ENCODE measurements at regions not wholly inside any gene's neighbourhood (a gene's known extent, or its start where the extent isn't known, plus 50 kb on each side); places are given as distances from the start of the nearest gene placed in this dataset.

GRCh38 chr11:32279672-32280071 lies 155.7 kb downstream of the WT1 start:
- TF ChIP-seq CTCF (IDR thresholded peaks at IDR 0.05; ENCODE audit: low read depth, low read length), result peak; percentile 16
- DNase-seq (ENCODE audit: low read depth in 2 of 2), result no peak
- H3K4me3 ChIP-seq (replicated peaks in 1 of 2; ENCODE audit: low read depth in 2 of 2, low read length in 2 of 2), result no peak overlapping the region

- H3K4me3 ChIP-seq (replicated peaks in 1 of 2; ENCODE audit: low read depth in 2 of 2, low read length in 2 of 2), result no peak overlapping the region
- TF ChIP-seq CTCF (IDR thresholded peaks at IDR 0.05; ENCODE audit: low read depth, low read length), result no peak
- DNase-seq (ENCODE audit: low read depth in 2 of 2), result no peak
Measured at GRCh38 chr11:32280339-32280738, 155.0 kb downstream of the WT1 start.

GRCh38 chr11:32288276-32288675 lies 147.1 kb downstream of the WT1 start:
- no peak overlapping the region for H3K4me3 ChIP-seq (replicated peaks in 1 of 2; ENCODE audit: low read depth in 2 of 2, low read length in 2 of 2)
- no peak for DNase-seq (ENCODE audit: low read depth in 2 of 2)
- TF ChIP-seq CTCF (IDR thresholded peaks at IDR 0.05; ENCODE audit: low read depth, low read length), result no peak

GRCh38 chr11:32289701-32290100 lies 145.6 kb downstream of the WT1 start:
- no peak overlapping the region for H3K4me3 ChIP-seq (replicated peaks in 1 of 2; ENCODE audit: low read depth in 2 of 2, low read length in 2 of 2)
- TF ChIP-seq CTCF (IDR thresholded peaks at IDR 0.05; ENCODE audit: low read depth, low read length), result no peak
- DNase-seq (ENCODE audit: low read depth in 2 of 2), result no peak

- no peak for DNase-seq (ENCODE audit: low read depth in 2 of 2)
- H3K4me3 ChIP-seq (replicated peaks in 1 of 2; ENCODE audit: low read depth in 2 of 2, low read length in 2 of 2), result no peak overlapping the region
- TF ChIP-seq CTCF (IDR thresholded peaks at IDR 0.05; ENCODE audit: low read depth, low read length), result no peak
Measured at GRCh38 chr11:32290783-32291182, 144.6 kb downstream of the WT1 start.

- H3K4me3 ChIP-seq (replicated peaks in 1 of 2; ENCODE audit: low read depth in 2 of 2, low read length in 2 of 2), result no peak overlapping the region
- DNase-seq (ENCODE audit: low read depth in 2 of 2), result peak; percentile 69 to 72
- TF ChIP-seq CTCF (IDR thresholded peaks at IDR 0.05; ENCODE audit: low read depth, low read length), result peak; percentile 29
Measured at GRCh38 chr11:32297611-32298011, 137.7 kb downstream of the WT1 start.

- H3K4me3 ChIP-seq (replicated peaks in 1 of 2; ENCODE audit: low read depth in 2 of 2, low read length in 2 of 2), result no peak overlapping the region
- TF ChIP-seq CTCF (IDR thresholded peaks at IDR 0.05; ENCODE audit: low read depth, low read length), result no peak
- DNase-seq (ENCODE audit: low read depth in 2 of 2), result no peak
Measured at GRCh38 chr11:32302826-32303225, 132.5 kb downstream of the WT1 start.

Data from cardiac fibroblast (primary cell).